Head of caudate nucleus (tissue), 42 donors: ENCODE measurements at regions not wholly inside any gene's neighbourhood (a gene's known extent, or its start where the extent isn't known, plus 50 kb on each side); places are given as distances from the start of the nearest gene placed in this dataset.

Experiments used
- DNase-seq, 42 donors: peaks; one replicate each; pipeline versions ENCODE4 v3.0.0 to v3.0.0-alpha.2; 2020 to 2021; ENCODE audit warnings: mixed read lengths in 7 of 42
- intact Hi-C: fragments of 100-400 bp; cut with DNase I; formaldehyde crosslinking; loops from one replicate; pipeline ENCODE4 v1.15.0; 2022

DNA sequence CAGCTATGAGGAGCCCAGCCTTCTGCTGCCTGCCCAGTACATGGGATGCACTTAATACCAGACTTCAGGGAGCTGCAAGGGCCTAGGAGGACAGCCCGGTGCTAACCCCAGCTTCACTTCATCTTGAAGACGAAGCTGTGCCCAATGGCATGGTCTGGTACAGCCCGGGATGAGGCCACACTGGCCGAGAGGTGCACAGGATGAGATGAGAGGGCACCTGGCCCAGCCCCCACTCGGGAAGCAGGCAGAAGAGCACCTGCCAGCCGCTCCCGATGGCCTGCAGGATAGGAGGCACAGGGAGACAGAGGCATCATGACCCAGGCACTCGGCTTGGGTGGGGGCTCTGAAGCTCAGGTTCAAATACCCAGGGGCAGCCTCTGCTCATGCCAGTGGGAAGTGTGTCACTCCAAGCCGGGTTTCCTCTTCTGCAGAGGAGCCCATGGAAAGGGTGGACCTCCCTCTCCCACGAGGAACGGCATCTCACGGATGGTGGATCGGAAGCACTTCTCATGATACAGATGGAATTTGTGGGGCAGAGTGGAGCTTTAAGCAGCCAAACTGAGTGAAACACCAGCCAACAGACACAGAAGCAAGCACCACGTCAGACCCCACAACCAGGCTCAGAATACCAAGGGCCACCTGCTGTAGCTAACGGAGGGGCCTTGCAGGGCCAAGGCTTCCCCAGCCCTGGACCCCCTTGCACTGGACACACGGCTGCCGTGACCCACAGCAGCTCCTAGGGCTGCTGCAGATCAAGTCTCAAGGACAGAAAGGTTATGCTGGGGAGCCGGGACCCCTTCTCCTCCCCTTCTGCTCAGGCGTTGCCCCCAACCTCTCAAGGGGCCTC is 875.2 kb downstream of the BRD1 start:
- DNase-seq, result peak in 12 of 42 donors; percentile 1 to 39 (median 10)
- intact Hi-C loops, result no loop called here

DNA sequence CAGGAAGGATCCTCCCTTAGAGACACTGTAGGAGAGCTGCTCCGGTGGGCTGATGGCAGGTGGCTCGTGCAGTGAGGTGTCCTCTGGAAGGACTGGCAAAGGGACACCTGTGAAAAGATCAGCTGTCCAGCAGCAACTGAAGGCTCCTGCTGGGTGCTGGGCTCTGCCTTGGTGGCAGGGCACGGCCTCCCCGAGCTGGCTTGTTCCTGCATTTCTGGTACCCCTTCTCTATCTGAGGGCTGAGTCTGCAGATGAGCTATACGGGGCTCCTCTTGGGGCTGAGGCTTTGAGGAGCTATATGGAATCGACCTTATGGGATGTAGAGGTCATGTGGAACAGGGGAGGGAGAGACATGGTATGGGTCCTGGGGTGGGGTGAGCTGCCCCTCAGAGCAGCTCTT is 875.8 kb downstream of the BRD1 start:
- peak in 12 of 42 donors; percentile 2 to 28 (median 10) for DNase-seq
- intact Hi-C loops, result no loop called here

DNA sequence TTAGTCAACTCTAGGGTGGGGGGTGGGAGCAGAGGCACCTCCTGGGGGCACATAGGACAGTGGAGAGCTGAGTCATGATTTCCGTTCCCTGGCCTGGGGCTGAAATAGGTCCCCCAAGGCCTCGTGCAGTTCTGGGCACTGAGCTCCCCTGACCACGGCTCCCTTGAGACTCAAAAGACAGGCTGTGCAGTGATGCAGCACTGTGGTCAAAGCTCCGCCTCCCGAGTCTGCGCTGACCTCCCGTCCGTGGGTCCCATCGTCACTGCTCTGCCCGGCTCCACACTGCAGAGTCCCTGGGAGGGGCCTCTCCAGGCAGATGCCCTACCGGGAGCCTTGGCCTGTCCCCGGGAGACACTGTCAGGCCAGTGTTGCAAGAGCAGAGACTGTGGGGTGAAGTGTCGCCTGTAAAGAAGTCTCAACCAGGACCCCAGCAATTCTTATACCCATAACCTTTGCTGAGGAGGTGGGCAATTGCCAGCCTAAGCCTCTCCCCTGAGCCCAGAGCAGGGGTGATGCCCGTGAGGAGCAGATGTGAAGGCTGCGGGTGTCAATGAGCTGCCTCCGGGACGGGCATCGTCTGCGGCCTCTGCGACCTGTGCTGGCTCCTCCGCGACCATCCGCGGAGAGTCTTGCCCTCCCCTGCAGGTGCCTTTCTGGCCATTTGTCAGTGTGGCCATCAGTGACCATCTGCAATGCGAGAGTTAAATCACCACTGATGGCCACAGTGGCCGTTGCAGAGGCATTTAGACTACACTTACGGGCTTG is 877.3 kb downstream of the BRD1 start:
- DNase-seq, result peak in 12 of 42 donors; percentile 2 to 40 (median 18)
- intact Hi-C loops, result no loop called here

DNA sequence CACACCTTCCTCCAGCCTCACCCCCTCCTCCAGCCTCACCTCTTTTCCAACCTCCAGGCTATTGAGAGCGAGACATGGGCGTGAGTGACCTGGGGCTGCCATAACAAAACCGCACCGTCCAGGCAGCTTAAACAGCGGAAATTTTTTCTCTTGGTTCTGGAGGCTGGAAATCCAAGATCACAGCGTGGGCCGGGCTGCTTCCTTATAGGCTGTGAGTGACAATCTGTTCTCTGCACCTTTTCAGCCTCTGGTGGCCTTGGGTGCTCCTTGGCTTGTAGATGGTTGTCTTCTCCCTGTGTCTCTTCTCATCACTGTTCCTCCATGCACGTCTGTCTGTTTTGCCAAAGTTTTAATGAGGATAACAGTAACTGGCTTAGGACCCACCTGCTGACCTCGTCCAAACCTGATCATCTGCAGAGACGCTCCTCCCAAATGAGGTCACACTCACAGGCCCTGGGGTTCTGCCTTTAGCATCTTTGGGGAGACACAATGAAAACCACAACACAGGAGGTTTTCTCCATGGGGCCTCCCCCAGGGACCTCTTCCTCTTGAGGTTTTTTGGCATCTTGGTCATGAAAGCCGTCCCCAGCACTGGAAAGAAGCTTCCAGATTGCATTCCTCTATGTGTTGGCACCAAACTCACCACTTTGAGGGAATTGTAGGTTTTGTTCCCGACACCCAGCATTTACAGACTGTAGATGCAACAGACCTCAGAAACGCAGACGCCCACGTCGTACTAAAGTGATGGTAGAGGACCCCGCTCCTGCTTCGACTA is 878.1 kb downstream of the BRD1 start:
- intact Hi-C loops, result no loop called here
- DNase-seq, result peak in 8 of 42 donors; percentile 5 to 25 (median 17)

DNA sequence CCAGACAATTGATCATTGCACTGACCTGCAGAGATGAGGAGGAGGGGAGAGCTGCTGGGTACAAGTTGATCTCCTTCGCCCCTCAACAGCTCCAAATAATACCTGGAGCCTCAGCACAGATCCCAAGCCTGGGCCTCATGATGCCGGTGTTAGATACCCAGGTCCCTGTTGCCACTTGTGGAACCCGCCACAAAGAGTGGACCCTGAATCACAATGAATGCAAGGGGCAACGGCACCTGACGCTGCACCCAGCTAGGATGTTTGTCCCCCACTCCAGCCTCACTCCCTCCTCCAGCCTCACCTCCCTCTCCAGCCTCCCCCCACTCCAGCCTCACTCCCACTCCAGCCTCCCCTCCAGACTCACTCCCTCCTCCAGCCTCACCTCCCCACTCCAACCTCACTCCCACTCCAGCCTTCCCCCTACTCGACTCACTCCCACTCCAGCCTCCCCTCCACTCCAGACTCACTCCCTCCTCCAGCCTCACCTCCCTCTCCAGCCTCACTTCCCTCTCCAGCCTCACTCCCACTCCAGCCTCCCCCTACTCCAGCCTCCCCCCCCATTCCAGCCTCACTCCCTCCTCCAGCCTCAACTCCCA is 879.0 kb downstream of the BRD1 start:
- DNase-seq, result peak in 9 of 42 donors; percentile 1 to 33 (median 7)
- intact Hi-C loops, result no loop called here

DNA sequence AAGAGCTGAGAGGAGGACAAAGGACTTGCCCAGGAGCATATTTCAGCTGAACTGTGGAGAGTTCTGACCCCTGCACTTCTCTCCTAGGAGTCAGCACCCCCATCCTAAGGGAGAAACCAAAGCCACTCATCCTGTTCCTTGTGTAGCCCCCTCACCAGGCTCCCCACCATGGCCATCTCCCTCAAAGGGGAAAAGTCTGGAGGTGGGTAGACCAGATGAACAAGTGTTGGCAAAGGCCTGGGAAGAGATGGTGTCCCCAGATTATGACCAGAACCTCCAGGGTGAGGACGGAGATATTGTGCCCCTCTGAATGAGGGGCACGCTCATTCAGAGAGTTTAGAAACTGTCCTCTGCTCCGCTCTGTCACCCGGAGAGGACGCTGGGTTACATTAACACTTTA is 880.0 kb downstream of the BRD1 start:
- intact Hi-C loops, result no loop called here

DNA sequence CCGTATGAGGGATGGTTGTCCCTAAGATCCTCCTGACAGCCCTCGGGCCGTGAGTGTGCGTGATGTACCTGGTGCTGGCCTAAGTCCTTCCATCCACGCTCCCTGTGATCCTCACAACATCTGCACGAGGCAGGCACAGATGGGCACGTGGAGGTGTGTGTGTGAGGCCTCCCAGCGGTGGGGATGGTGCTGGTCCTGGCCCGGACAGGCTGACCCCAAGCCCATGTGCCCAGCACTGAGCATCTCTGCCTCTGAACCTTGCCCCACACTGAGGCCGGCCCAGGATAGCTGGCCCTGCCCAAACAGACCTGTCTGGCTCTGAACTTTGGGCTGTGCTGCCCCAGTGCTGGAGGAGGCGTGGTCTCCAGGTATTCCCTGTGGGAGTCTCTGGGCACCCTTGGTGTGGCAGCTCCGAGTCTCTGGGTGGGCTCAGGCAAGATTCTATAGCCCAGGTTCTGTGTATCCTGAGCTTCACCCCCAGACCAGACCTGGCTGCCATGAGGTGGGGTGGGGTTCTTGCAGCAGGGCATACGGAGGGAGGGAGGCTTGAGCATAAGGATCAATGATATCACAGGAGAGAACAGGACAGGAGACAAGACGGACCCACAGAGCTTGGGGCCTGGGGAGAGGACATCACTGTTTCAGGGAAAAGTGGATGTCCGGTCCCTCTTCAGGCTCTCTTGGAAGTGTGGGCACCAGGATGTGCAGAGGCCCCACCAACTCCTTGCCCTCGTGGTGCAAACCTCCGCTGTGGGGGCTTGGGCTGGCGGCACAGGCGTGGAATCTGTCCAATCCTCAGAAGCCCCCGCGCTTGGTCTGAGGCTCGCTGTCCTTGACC is 881.8 kb downstream of the BRD1 start:
- intact Hi-C loops, result no loop called here
- peak in 9 of 42 donors; percentile 4 to 39 (median 20) for DNase-seq

More for the DNA sequence above, 880.0 kb downstream of the BRD1 start:
- DNase-seq, result peak in 9 of 42 donors; percentile 3 to 22 (median 6)

DNA sequence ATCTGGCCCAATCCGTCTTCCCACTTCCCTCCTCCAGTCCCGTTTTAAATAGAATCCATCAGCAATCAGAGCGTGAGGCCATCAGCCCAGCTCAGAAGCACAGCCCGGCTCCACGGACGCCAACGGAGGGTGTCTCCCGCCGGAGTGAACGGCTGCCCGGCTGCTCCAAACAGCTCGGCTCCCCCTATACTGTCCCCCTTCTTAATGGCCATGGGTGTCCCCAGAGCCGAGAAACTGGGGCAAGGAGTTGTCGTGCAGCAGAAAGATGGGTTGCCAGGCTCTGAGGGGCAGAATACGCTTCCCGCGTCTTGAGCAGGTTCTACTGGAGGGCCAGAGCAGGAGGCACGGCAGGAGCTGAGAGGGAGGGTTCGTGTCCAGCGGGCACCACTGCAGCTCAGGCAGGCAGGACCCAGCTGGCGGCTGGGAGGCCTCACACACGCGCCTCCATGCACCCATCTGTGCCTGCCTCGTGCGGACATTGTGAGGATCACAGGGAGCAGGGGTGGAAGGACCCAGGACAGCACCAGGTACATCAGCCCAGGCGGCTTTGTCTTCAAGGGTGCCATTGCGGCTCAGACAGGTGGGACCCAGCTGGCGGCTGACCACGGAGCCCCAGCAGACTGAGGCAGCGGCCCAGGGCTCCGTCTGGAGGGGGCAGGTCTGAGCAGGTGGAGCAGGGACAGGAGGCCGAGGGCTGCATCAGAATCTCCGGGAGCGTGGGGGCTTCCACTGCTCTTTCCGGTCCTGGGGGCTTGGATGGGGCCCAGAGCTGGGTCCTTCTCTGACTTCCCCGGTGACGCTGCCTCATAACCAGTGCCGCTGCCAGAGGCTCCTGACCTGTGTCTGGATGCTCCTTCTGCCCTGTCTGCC is 882.7 kb downstream of the BRD1 start:
- DNase-seq, result peak in 9 of 42 donors; percentile 2 to 42 (median 25)
- intact Hi-C loops, result no loop called here

DNA sequence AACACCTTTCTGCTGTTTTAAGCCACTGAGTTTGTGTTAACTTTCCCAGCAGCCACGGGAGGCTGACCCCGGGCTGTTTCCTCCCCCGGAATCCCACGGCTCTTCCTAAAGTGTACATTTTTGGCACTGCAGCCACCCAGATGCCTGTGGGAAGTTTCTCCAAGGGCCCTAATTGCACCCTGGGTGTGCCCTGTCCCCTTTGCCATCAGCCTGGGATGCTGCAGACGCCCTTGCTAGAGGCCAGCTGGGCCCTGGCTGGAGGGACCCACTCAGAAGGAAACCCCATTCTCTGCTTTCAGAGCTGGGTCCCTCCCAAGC is 883.3 kb downstream of the BRD1 start:
- DNase-seq, result peak in 7 of 42 donors; percentile 3 to 32 (median 19)
- intact Hi-C loops, result no loop called here

DNA sequence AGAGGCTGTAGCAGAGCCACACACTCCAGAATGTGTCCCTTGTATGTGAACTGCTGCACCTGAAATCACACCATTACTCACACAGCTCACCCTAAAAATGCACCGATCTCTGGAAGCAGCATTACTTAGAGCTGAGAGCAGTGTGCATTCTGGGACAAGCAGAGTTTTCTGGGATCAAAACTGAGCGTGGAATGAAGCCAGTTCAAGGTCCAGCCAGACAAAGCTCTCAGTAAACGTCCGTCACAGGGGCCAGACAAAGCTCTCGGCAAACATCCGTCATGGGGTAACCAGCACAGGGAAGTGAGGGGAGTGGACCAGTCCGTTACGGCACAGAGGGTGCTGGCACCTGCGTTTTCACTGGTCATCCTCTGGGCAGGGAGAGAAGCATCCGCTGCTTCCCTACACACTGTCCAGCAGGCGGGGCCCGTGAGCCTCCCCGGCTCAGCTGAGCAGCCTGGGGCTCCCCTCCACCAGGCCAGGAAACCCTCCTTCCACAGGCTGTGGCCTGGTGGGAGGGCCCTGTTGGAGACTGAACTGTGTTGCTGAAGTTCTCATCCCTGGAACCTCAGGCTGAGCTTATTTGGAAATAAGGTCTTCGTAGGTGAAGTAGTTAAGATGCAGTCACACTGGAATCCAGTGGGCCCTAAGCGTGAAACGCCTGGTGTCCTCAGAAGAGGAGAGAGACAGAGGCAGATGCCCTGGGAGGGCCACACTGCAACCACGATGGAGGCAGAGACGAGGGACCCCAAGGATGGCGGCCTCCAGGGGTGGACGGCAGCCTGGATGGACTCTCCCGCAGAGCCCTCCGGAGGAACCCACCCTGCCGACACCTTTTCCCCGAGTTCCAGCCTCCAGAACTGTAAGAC is 883.9 kb downstream of the BRD1 start:
- peak in 40 of 42 donors; percentile 35 to 88 (median 65) for DNase-seq
- intact Hi-C loops, result no loop called here

DNA sequence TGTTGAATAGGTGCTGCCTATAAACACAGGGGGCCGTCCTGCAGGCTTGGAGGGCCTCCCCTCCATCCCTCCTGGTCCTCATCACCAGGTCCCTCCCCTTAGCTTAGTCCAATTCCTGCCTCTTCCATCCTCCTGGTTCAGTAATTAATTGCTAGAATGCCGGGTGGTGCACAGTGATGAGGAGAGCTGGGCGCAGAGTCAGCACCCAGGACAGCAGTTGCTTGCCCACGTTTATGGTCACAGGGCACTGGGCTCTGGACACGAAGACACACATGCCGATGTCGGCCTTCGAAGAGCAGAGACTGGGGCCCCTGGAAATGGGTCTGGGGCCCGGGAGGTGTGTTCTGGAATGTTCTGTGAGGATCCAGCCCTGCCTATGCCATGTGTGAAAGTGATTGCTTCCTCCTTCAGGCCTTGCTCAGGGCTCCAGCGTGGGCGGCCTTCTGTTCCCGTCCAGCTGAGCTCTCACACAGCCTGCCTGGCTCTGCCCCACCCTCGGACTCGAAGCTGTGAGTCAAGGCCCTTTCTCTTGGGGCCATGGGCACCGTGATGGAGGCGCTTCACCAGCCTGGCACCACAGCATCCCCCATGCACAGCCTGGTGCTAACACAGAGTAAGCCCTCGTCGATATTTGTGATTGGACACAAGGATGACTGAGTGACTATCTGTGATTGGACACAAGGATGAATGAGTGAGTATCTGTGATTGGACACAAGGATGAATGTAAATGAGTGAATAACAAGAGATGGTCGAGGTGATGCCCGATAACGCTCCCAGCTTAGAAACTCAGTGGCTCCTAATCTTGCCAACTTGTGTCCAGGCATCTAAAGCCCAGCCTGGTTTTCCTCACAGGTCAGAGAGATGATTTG is 884.7 kb downstream of the BRD1 start:
- intact Hi-C loops, result no loop called here
- DNase-seq, result peak in 11 of 42 donors; percentile 6 to 56 (median 25)

DNA sequence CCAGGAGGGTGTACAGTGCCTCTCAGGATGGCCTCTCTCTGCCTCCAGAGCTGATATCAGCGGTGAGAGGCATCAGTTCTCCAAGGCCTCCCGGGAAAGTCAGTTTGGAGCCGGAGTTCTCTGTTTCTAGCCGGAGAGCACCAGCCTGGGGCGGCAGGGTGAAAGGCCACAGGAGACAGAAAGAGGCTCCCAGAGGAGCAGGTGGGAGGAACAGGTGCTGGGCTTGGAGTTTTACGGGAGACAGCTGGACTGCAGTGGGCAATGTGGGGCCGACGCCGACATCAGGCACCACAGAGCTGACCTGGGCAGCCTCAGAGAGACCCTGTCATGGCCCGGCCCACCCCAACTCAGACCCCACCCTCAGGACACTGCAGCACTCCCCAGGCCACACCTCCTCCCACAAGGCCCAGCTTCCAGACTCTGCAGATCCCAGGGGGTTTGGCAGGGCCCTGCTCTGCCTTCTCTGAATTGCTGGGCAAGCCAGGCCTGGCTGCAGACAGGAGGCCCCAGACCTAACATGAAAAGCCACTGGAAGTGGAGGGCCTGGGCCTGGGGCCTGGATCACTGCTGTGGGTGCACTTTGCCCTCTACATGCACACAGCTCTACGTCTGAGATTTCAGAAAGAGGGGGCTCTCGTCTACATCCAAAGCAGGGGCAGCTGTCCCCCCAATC is 885.6 kb downstream of the BRD1 start:
- intact Hi-C loops, result no loop called here
- peak in 11 of 42 donors; percentile 2 to 34 (median 13) for DNase-seq

DNA sequence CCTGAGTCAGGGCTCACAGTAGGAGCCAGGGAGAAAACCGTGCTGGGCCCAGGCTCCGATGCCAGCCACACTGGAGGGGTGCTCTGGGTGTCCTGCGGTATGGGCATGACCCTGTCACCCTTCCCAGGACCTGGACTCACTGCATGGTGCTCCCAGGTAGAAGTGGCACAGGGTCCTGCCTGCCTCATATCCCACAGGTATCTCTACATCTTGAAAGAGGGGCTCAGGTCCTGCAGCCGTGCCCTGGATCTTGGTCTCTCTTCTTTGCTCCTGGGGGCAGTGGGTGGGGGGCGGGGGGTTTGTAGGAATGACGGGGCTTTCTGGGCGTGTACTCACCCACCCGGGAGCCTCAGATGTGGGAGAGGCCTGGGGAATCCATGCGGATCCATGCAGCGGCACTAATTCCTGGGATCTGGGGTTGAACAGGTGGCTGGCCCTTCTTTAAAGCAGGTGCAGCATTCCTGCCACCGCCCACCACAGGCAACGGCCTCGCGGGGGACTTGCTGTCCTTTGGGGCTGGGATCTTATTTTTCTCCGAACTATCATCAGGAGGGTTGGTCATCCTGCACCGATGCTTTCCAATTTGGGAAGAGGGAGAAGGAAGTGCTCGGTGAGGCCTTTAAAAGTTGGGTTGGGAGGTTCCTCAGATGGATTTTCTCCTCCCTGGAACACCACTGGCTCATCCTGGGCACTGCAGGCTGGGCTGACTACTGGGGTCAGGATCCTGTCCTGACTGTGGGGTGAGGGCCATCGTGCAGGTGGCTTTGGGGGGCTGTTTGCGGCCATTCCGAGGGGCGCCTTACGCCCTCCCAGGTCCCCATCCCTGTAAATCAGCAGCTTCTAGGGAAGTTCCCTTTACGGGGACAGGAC is 886.4 kb downstream of the BRD1 start:
- peak in 10 of 42 donors; percentile 5 to 39 (median 16) for DNase-seq
- intact Hi-C loops, result no loop called here
